ENCODE measurements at regions not wholly inside any gene's neighbourhood (a gene's known extent, or its start where the extent isn't known, plus 50 kb on each side); places are given as distances from the start of the nearest gene placed in this dataset.

DNA sequence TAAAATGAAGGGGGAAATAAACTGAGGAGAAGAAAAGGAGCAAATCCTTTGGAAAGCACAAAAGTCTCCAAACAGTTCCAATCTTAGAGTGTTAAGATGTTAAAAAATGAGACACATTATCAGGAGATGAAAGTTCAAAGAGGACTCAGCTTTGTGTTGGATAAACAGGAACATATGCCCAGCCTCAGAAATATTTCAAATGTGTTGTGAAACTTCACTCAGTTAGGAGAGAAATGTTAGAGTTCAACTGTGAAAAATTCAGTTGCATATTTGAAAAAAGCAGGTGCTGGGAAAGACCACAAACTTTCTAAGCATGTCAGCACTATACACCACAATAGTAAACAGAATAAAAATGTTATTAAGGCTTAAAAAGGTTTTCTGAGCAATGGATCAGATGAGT, 136.8 kb upstream of the PRKD1 start:
- no peak for TF ChIP-seq POLR2A (IDR thresholded peaks at IDR 0.05)
- TF ChIP-seq, protein P1, sequence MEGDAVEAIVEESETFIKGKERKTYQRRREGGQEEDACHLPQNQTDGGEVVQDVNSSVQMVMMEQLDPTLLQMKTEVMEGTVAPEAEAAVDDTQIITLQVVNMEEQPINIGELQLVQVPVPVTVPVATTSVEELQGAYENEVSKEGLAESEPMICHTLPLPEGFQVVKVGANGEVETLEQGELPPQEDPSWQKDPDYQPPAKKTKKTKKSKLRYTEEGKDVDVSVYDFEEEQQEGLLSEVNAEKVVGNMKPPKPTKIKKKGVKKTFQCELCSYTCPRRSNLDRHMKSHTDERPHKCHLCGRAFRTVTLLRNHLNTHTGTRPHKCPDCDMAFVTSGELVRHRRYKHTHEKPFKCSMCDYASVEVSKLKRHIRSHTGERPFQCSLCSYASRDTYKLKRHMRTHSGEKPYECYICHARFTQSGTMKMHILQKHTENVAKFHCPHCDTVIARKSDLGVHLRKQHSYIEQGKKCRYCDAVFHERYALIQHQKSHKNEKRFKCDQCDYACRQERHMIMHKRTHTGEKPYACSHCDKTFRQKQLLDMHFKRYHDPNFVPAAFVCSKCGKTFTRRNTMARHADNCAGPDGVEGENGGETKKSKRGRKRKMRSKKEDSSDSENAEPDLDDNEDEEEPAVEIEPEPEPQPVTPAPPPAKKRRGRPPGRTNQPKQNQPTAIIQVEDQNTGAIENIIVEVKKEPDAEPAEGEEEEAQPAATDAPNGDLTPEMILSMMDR (IDR thresholded peaks at IDR 0.05), result no peak
